Stimulated activated CD4-positive, alpha-beta T cell treated with anti-CD3 and anti-CD28 coated beads, Interleukin-15, amount 100 ng/mL, for 24 hours (primary cell): ENCODE measurements at regions not wholly inside any gene's neighbourhood (a gene's known extent, or its start where the extent isn't known, plus 50 kb on each side); places are given as distances from the start of the nearest gene placed in this dataset.
"Not testable (repeated sequence)": the region's sequence is repeated elsewhere in the genome, so short reads cannot be mapped to it uniquely, and the experiment has no call there.

ENCODE experiments used
- DNase-seq: peaks from one replicate; pipeline ENCODE4 v3.0.0-alpha.2; 2020

- no peak for DNase-seq
Measured at GRCh38 chr2:194323740-194324139, 1333.3 kb upstream of the SLC39A10 start.

GRCh38 chr2:194320520-194320919, 1336.5 kb upstream of the SLC39A10 start:
- DNase-seq = no peak

- no peak for DNase-seq
Measured at GRCh38 chr2:194319222-194319992, 1337.6 kb upstream of the SLC39A10 start.

GRCh38 chr2:194314042-194314441, 1343.0 kb upstream of the SLC39A10 start:
- DNase-seq = no peak

- DNase-seq = no peak
Measured at GRCh38 chr2:194304191-194304590, 1352.8 kb upstream of the SLC39A10 start.

GRCh38 chr2:194301946-194302345, 1355.1 kb upstream of the SLC39A10 start:
- no peak for DNase-seq

GRCh38 chr2:194294156-194294555, 1362.9 kb upstream of the SLC39A10 start:
- DNase-seq = no peak

GRCh38 chr2:194291104-194291503, 1365.9 kb upstream of the SLC39A10 start:
- DNase-seq = no peak

- no peak for DNase-seq
Measured at GRCh38 chr2:194289712-194290346, 1367.2 kb upstream of the SLC39A10 start.

GRCh38 chr2:194276667-194277066, 1380.4 kb upstream of the SLC39A10 start:
- DNase-seq = not testable (repeated sequence)

- DNase-seq = no peak
Measured at GRCh38 chr2:194271293-194271961, 1385.6 kb upstream of the SLC39A10 start.

GRCh38 chr2:194270648-194271047, 1386.4 kb upstream of the SLC39A10 start:
- no peak for DNase-seq

- DNase-seq = no peak
Measured at GRCh38 chr2:194264586-194264985, 1392.4 kb upstream of the SLC39A10 start.

- no peak for DNase-seq
Measured at GRCh38 chr2:194260185-194260584, 1396.8 kb upstream of the SLC39A10 start.

- no peak for DNase-seq
Measured at GRCh38 chr2:194257095-194257494, 1399.9 kb upstream of the SLC39A10 start.

GRCh38 chr2:194253528-194254259, 1403.3 kb upstream of the SLC39A10 start:
- no peak for DNase-seq

GRCh38 chr2:194252127-194252526, 1404.9 kb upstream of the SLC39A10 start:
- DNase-seq = no peak

- no peak for DNase-seq
Measured at GRCh38 chr2:194232600-194232999, 1424.4 kb upstream of the SLC39A10 start.

GRCh38 chr2:194223218-194223617, 1433.8 kb upstream of the SLC39A10 start:
- DNase-seq = no peak

GRCh38 chr2:194214192-194214591, 1442.8 kb upstream of the SLC39A10 start:
- no peak for DNase-seq

GRCh38 chr2:194205568-194206227, 1451.3 kb upstream of the SLC39A10 start:
- DNase-seq = no peak

GRCh38 chr2:194203898-194204297, 1453.1 kb upstream of the SLC39A10 start:
- DNase-seq = no peak

GRCh38 chr2:194182888-194183287, 1474.1 kb upstream of the SLC39A10 start:
- no peak for DNase-seq
